ENCODE measurements at regions not wholly inside any gene's neighbourhood (a gene's known extent, or its start where the extent isn't known, plus 50 kb on each side); places are given as distances from the start of the nearest gene placed in this dataset.

- TF ChIP-seq POLR2A (IDR thresholded peaks at IDR 0.05) (no peak), CTCF (IDR thresholded peaks at IDR 0.05) (no peak)
Measured at GRCh38 chr10:106500925-106501525, 663.5 kb downstream of the SORCS1 start.
